GM12801 (cell line): ENCODE measurements at regions not wholly inside any gene's neighbourhood (a gene's known extent, or its start where the extent isn't known, plus 50 kb on each side); places are given as distances from the start of the nearest gene placed in this dataset.

Source experiments
- TF ChIP-seq, protein P1 (sequence below): IDR thresholded peaks from one replicate; pipeline ENCODE4 v1.5.1; 2011; ENCODE audit warnings: control low read depth; ENCODE audit not compliant: insufficient read length; ENCODE audit errors: extremely low read depth

DNA sequence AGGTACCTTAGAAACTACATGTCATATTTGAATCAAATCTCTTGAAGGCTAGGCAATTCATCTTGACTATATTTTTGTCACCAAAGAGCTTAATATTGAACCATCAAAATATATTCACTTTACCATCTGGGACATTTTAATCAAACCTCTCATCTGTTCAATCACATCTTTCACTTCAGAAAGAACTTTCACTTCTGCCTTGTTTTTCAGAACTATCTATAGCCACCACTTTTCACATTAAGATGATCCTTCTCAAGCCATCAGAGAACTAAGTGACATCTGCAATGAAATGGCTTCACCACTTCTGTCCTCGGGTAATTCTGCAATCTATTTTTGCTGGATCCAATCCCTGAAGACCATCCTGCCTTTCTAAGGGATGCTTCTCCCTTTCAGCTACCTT is 57.8 kb downstream of the OR2B2 start:
- TF ChIP-seq, protein P1, sequence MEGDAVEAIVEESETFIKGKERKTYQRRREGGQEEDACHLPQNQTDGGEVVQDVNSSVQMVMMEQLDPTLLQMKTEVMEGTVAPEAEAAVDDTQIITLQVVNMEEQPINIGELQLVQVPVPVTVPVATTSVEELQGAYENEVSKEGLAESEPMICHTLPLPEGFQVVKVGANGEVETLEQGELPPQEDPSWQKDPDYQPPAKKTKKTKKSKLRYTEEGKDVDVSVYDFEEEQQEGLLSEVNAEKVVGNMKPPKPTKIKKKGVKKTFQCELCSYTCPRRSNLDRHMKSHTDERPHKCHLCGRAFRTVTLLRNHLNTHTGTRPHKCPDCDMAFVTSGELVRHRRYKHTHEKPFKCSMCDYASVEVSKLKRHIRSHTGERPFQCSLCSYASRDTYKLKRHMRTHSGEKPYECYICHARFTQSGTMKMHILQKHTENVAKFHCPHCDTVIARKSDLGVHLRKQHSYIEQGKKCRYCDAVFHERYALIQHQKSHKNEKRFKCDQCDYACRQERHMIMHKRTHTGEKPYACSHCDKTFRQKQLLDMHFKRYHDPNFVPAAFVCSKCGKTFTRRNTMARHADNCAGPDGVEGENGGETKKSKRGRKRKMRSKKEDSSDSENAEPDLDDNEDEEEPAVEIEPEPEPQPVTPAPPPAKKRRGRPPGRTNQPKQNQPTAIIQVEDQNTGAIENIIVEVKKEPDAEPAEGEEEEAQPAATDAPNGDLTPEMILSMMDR: no peak

DNA sequence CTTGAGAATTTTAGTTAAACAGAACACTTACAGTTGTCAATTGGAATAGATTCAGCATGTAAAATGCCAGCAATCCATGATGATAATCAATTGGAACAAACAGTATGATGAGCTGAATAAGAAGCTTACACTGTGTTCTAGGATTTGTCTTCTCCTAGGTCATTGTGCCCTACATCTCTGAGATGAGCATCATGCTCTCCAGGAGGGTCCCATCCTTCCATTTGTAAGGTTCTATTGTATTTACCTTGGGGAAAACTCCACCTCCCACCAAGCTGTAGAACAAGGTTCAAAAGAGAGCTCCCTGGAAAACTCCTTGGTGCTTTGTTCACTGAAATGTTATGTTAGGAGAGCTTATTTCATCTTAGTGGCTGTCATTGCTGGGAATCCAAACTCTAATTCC is 60.8 kb downstream of the OR2B2 start:
- TF ChIP-seq, protein P1: no peak

DNA sequence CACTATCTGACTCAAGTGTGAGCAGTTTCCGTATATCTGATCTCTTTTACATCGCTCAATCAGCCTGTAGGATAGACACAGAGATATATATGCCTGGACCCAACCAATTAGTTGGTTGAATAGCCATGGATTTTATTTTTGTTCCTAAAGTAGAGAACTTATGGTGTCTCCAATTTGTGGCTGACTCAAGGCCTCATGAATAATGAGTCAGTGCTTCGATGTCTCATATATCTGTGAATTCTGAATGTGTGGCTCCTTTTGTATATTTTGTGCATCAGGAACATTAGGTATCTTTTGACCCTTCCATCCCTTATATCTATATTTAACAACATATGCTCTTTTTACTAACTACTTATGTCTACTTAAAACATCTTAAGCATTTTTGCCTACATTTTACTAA is 64.5 kb downstream of the OR2B2 start:
- TF ChIP-seq, protein P1: no peak

DNA sequence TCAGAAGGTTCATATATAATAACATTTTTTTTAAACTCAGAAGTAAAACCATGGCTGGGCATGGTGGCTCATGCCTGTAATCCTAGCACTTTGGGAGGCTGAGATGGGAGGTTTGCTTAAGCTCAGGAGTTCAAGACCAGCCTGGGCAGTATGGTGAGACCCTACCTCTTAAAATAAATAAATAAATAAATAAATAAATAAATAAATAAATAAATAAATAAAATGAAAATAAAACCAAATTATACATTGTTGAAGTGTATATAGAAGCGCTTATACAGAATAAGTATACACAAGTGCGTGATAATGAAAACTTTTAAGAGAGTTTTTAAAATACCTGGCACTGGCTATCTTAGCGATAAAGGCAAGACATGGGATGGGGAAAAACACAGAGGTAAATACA is 71.6 kb downstream of the OR2B2 start:
- TF ChIP-seq, protein P1: no peak

DNA sequence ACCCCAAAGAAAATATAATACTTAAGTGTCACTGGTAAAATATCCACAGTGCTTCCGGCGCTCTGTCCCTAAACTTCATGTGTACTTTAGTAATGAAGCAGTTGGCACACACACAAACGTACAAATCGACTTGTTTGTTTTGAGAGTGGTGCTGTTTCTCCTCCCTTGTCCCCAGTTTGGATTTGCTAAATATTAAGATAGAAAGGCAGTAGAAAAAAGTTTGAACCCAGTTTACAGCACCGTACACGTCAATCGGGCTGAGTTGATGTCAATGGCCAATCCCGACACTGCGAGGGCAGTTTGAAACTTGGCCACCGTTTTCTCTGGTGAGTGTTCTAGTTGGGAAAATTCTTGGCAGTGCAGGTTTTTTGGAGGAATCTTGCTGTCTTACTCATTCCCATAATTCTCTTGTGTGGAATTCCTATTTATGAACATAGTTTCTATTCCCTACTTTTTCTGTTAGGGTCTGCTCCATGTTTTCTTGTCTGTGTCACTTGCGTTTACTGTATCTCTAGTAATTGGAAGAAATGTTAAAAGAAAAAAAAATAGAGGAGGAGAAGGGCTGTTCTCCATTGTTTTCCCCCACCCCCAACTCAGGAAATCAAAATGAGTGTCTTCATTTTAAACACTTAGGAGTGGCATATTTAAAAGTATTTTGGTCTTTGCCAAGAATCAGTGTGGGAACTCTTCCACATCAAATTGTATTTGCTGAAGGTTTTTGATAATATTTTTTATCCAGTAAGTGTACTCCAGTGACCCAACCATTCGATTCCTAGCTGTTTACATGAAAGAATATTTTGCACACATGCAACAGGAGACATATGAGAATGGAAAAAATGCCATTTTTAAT is 72.3 kb downstream of the OR2B2 start:
- TF ChIP-seq, protein P1: no peak

DNA sequence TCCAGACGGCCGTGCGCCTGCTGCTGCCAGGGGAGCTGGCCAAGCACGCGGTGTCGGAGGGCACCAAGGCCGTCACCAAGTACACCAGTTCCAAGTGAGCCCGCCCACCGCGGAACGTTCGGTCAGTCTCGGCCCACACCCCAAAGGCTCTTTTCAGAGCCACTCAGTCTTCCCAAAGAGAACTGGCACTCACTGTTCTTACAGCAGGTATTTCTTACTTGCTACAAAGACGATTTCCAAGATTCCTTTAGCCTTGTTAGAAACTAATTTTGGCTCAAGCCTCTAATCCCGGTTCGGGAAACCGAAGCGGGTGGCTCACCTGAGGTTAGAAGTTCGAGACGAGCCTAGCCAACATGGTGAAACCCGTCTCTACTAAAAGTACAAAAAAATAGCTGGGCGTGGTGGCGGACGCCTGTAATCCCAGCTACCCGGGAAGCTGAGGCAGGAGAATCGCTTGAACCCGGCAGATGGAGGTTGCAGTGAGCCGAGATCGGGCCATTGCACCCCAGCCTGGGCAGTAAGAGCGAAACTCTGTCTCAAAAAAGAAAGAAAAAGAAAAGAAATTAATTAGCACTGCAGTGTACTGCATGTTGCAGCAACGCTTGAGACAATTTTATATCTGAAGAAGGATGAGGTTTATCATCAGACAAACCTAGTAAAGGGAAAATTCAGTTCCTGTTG is 73.1 kb downstream of the OR2B2 start:
- TF ChIP-seq, protein P1: no peak

DNA sequence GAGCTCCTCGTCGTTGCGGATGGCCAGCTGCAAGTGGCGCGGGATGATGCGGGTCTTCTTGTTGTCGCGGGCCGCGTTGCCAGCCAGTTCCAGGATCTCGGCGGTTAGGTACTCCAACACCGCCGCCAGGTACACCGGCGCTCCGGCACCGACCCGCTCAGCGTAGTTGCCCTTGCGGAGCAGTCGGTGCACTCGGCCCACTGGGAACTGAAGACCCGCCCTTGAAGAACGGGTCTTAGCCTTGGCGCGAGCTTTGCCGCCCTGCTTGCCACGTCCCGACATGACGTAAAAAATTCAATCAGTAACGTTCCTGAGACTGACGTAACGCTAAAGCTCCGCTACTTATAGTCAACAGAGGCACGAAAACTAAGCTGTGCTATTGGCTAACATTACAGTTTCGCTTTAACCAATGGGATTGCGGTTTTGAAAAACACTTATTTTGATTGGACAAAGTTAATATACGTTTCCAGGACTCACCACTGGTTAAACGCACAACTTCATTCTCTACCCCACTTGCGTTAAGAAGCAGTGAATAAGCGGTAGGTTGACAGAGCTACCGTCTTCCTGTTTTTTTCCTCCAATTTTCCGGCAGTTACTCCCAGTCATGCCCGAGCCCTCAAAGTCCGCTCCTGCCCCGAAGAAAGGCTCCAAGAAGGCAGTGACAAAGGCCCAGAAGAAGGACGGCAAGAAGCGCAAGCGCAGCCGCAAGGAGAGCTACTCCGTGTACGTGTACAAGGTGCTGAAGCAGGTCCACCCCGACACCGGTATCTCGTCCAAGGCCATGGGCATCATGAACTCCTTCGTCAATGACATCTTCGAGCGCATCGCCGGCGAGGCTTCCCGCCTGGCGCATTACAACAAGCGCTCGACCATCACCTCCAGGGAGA is 73.9 kb downstream of the OR2B2 start:
- TF ChIP-seq, protein P1: no peak
